Gastroesophageal sphincter (tissue), 4 donors: ENCODE measurements at regions not wholly inside any gene's neighbourhood (a gene's known extent, or its start where the extent isn't known, plus 50 kb on each side); places are given as distances from the start of the nearest gene placed in this dataset.
"Not testable (repeated sequence)": the region's sequence is repeated elsewhere in the genome, so short reads cannot be mapped to it uniquely, and the experiment has no call there.

Source experiments
- ATAC-seq: fragments of 150-250 bp; one replicate; pipeline ENCODE4 v1.9.1; 2016; ENCODE audit warnings: mild to moderate bottlenecking, moderate library complexity
- H3K27ac ChIP-seq, 4 donors: fragments of 200-600 bp; sonication (generic) in 3 of 4; 1 replicate in 3 of 4; 2 replicates in 1 of 4; pipeline ENCODE4 v1.5.1; 2016 to 2019
- H3K27me3 ChIP-seq: fragments of 200-600 bp; sonication (generic); one replicate; pipeline ENCODE4 v1.5.1; 2019
- H3K36me3 ChIP-seq, 2 donors: fragments of 200-600 bp; sonication (generic); one replicate each; pipeline ENCODE4 v1.5.1; 2019; ENCODE audit warnings: control low read depth in 1 of 2
- H3K4me1 ChIP-seq, 3 donors: fragments of 200-600 bp; sonication (generic); 1 replicate in 2 of 3; 2 replicates in 1 of 3; pipeline ENCODE4 v1.5.1; 2016 to 2019; ENCODE audit warnings: control low read depth in 2 of 3
- H3K4me3 ChIP-seq, 2 donors: fragments of 200-600 bp; sonication (generic); one replicate each; pipeline ENCODE4 v1.5.1; 2019; ENCODE audit warnings: mild to moderate bottlenecking in 1 of 2, moderate library complexity in 1 of 2
- H3K9me3 ChIP-seq, 3 donors: fragments of 200-600 bp; sonication (generic); one replicate each; pipeline ENCODE4 v1.5.1; 2017 to 2019; ENCODE audit warnings: control low read depth in 2 of 3
- CTCF ChIP-seq, 4 experiments: fragments of 200-600 bp in 2 of 4; fragments of 450-650 bp in 2 of 4; sonication (generic) in 1 of 4; IDR thresholded peaks; one replicate each; pipeline ENCODE4 v1.5.1; 2017 to 2019; ENCODE audit warnings: antibody characterized with exemption in 4 of 4, mild to moderate bottlenecking in 2 of 4, moderate library complexity in 2 of 4
- EP300 ChIP-seq: sonication (generic); formaldehyde crosslinking; IDR thresholded peaks from one replicate; pipeline ENCODE4 v1.6.1; 2017; ENCODE audit warnings: antibody characterized with exemption, mild to moderate bottlenecking
- POLR2A ChIP-seq, 2 donors: fragments of 450-650 bp; IDR thresholded peaks; one replicate each; pipeline ENCODE4 v1.6.1; 2017; ENCODE audit warnings: antibody characterized with exemption in 2 of 2, mild to moderate bottlenecking in 2 of 2, moderate library complexity in 1 of 2
- POLR2AphosphoS5 ChIP-seq: sonication (generic); formaldehyde crosslinking; IDR thresholded peaks from one replicate; pipeline ENCODE4 v1.6.1; 2017; ENCODE audit warnings: antibody characterized with exemption
- WGBS, 2 donors: methylation state at CpG; one replicate each; pipeline ENCODE4 v1.1.5; 2018; ENCODE audit warnings: low coverage in 1 of 2; 5-methylcytosine and 5-hydroxymethylcytosine counted together

- WGBS, 2 donors: 0 to 10% methylated on average over 4 of the region's 4 CpGs
- H3K36me3 ChIP-seq: no peaks in the 10 kb centered on the region
- H3K4me3 ChIP-seq: no peak overlapping the region
- H3K9me3 ChIP-seq: no peaks in the 10 kb centered on the region
- H3K27ac ChIP-seq: peak overlapping the region in 3 of 4 donors; percentile 34 to 55 (median 54)
- peak; percentile 15 for ATAC-seq
- H3K27me3 ChIP-seq: no peaks in the 10 kb centered on the region
- TF ChIP-seq CTCF (IDR thresholded peaks at IDR 0.05) (no peak), EP300 (no peak), POLR2A (IDR thresholded peaks at IDR 0.05) (no peak), POLR2AphosphoS5 (no peak)
- H3K4me1 ChIP-seq: peaks cover 0 to 48% (median 5%) of the 10 kb centered on the region in 3 donors
Observed at GRCh38 chr9:31541721-31542281, 842.6 kb upstream of the ACO1 start.

GRCh38 chr9:31542384-31543055 lies 841.9 kb upstream of the ACO1 start:
- peak; percentile 80 for ATAC-seq
- H3K4me3 ChIP-seq: no peak overlapping the region
- no peak for TF ChIP-seq EP300
- no peak for TF ChIP-seq POLR2AphosphoS5
- TF ChIP-seq CTCF (IDR thresholded peaks at IDR 0.05): peak in 2 of 4 experiments; percentile 32 to 45
- no peak for TF ChIP-seq POLR2A (IDR thresholded peaks at IDR 0.05)
- H3K9me3 ChIP-seq: no peaks in the 10 kb centered on the region
- 36 to 39% methylated on average over 5 of the region's 5 CpGs for WGBS, 2 donors
- H3K36me3 ChIP-seq: no peaks in the 10 kb centered on the region
- H3K4me1 ChIP-seq: peaks cover 0 to 45% (median 5%) of the 10 kb centered on the region in 3 donors
- H3K27me3 ChIP-seq: no peaks in the 10 kb centered on the region
- peak overlapping the region in 1 of 4 donors; percentile 54 for H3K27ac ChIP-seq

GRCh38 chr9:31554941-31555340 lies 829.5 kb upstream of the ACO1 start:
- WGBS, 2 donors: 71 to 94% methylated on average over 2 of the region's 2 CpGs
- TF ChIP-seq EP300 (no peak), POLR2A (IDR thresholded peaks at IDR 0.05) (no peak), CTCF (IDR thresholded peaks at IDR 0.05) (no peak), POLR2AphosphoS5 (no peak)
- no peaks in the 10 kb centered on the region for H3K27me3 ChIP-seq
- H3K4me3 ChIP-seq: no peak overlapping the region
- H3K36me3 ChIP-seq: no peaks in the 10 kb centered on the region
- ATAC-seq: no peak
- no peaks in the 10 kb centered on the region for H3K9me3 ChIP-seq
- H3K4me1 ChIP-seq: no peaks in the 10 kb centered on the region
- no peak overlapping the region for H3K27ac ChIP-seq

- Histone ChIP-seq H3K36me3 (no peaks in the 10 kb centered on the region), H3K4me1 (no peaks in the 10 kb centered on the region), H3K27ac (no peak overlapping the region), H3K9me3 (no peaks in the 10 kb centered on the region), H3K4me3 (no peak overlapping the region), H3K27me3 (no peaks in the 10 kb centered on the region)
- ATAC-seq: no peak
- WGBS, 2 donors: 88 to 97% methylated on average over 3 of the region's 3 CpGs
- TF ChIP-seq POLR2AphosphoS5: no peak
- no peak for TF ChIP-seq EP300
- TF ChIP-seq CTCF (IDR thresholded peaks at IDR 0.05): no peak
- TF ChIP-seq POLR2A (IDR thresholded peaks at IDR 0.05): no peak
Observed at GRCh38 chr9:31556667-31557463, 827.6 kb upstream of the ACO1 start.

GRCh38 chr9:31572190-31572589 lies 812.3 kb upstream of the ACO1 start:
- not testable (repeated sequence) for H3K4me1 ChIP-seq, H3K27ac ChIP-seq, H3K9me3 ChIP-seq, ATAC-seq, H3K27me3 ChIP-seq, H3K36me3 ChIP-seq, H3K4me3 ChIP-seq
- WGBS, 2 donors: 80 to 93% methylated on average over 1 of the region's 1 CpG
